AG04449 (cell line): ENCODE measurements at regions not wholly inside any gene's neighbourhood (a gene's known extent, or its start where the extent isn't known, plus 50 kb on each side); places are given as distances from the start of the nearest gene placed in this dataset.

Source experiments
- CTCF ChIA-PET: fragments of 350-600 bp; formaldehyde crosslinking; extraction: SDS; loops from one replicate; lab custom pipeline; 2021; ENCODE audit warnings: antibody characterized with exemption; lab: Yijun Ruan, JAX
- POLR2A ChIA-PET: fragments of 400-600, 350-600 bp; formaldehyde crosslinking; extraction: SDS; loops from one replicate; lab custom pipeline; 2020; ENCODE audit warnings: antibody characterized with exemption, inconsistent platforms; lab: Yijun Ruan, JAX
- DNase-seq: peaks from one replicate; pipeline ENCODE4 v3.0.0-alpha.2; 2010; ENCODE audit warnings: low read depth, low spot score
- H3K4me3 ChIP-seq: 2 replicates; pipeline ENCODE4 v1.5.1; 2011; ENCODE audit warnings: low read depth, mild to moderate bottlenecking, control low read depth, low read length
- CTCF ChIP-seq: IDR thresholded peaks from one replicate; pipeline ENCODE4 v1.5.1; 2011; ENCODE audit warnings: mild to moderate bottlenecking, moderate library complexity, low read length, control low read depth, inconsistent platforms; ENCODE audit not compliant: insufficient read depth; ENCODE audit errors: missing control alignments

GRCh38 chr3:194781617-194782016 lies 95.9 kb downstream of the FAM43A start:
- no peak overlapping the region for H3K4me3 ChIP-seq
- no peak for DNase-seq
- TF ChIP-seq CTCF, result no peak
- CTCF ChIA-PET, result interaction anchor here (0.6 kb wide), 1 partner anchor 368 kb away, joined by 3 read pairs; no protein-coding TSS in a partner anchor
- POLR2A ChIA-PET, result no interaction called here

GRCh38 chr3:194782698-194783404 lies 97.2 kb downstream of the FAM43A start:
- no peak for TF ChIP-seq CTCF
- H3K4me3 ChIP-seq, result no peak overlapping the region
- POLR2A ChIA-PET, result no interaction called here
- no peak for DNase-seq
- CTCF ChIA-PET, result no interaction called here

- DNase-seq, result no peak
- H3K4me3 ChIP-seq, result no peak overlapping the region
- ChIA-PET POLR2A (no interaction called here), CTCF (no interaction called here)
- no peak for TF ChIP-seq CTCF
Measured at GRCh38 chr3:194784361-194784760, 98.7 kb downstream of the FAM43A start.

- no peak for DNase-seq
- H3K4me3 ChIP-seq, result no peak overlapping the region
- POLR2A ChIA-PET, result no interaction called here
- no peak for TF ChIP-seq CTCF
- CTCF ChIA-PET, result no interaction called here
Measured at GRCh38 chr3:194785315-194785714, 99.6 kb downstream of the FAM43A start.

- ChIA-PET CTCF (no interaction called here), POLR2A (no interaction called here)
- no peak for TF ChIP-seq CTCF
- no peak overlapping the region for H3K4me3 ChIP-seq
- DNase-seq, result no peak
Measured at GRCh38 chr3:194787072-194787471, 101.4 kb downstream of the FAM43A start.

- ChIA-PET CTCF (no interaction called here), POLR2A (no interaction called here)
- no peak for DNase-seq
- TF ChIP-seq CTCF, result no peak
- no peak overlapping the region for H3K4me3 ChIP-seq
Measured at GRCh38 chr3:194787650-194788049, 102.0 kb downstream of the FAM43A start.
